Vagina (tissue), 2 donors: ENCODE measurements at regions not wholly inside any gene's neighbourhood (a gene's known extent, or its start where the extent isn't known, plus 50 kb on each side); places are given as distances from the start of the nearest gene placed in this dataset.
"Not testable (repeated sequence)": the region's sequence is repeated elsewhere in the genome, so short reads cannot be mapped to it uniquely, and the experiment has no call there.

Experiments used
- DNase-seq, 2 donors: peaks; one replicate each; pipeline ENCODE4 v3.0.0-alpha.2; 2017; ENCODE audit errors: extremely low spot score in 2 of 2
- H3K27ac ChIP-seq: fragments of 200-600 bp; sonication (generic); one replicate; pipeline ENCODE4 v1.5.1; 2019
- H3K27me3 ChIP-seq: fragments of 200-600 bp; sonication (generic); one replicate; pipeline ENCODE4 v1.5.1; 2019
- H3K36me3 ChIP-seq, 2 donors: fragments of 200-600 bp; sonication (generic); one replicate each; pipeline ENCODE4 v1.5.1; 2017 to 2019
- H3K4me1 ChIP-seq: fragments of 200-600 bp; sonication (generic); one replicate; pipeline ENCODE4 v1.5.1; 2019
- H3K4me3 ChIP-seq, 2 donors: fragments of 200-600 bp; sonication (generic); 1 replicate in 1 of 2; 2 replicates in 1 of 2; pipeline ENCODE4 v1.5.1; 2016 to 2019
- H3K9me3 ChIP-seq: fragments of 200-600 bp; sonication (generic); one replicate; pipeline ENCODE4 v1.5.1; 2019
- POLR2A ChIP-seq, 2 donors: fragments of 450-650 bp; IDR thresholded peaks; one replicate each; pipeline ENCODE4 v1.6.1; 2017; ENCODE audit warnings: antibody characterized with exemption in 2 of 2, mild to moderate bottlenecking in 2 of 2, moderate library complexity in 2 of 2
- POLR2AphosphoS5 ChIP-seq, 2 donors: sonication (generic); formaldehyde crosslinking; IDR thresholded peaks; one replicate each; pipeline ENCODE4 v1.9.0; 2017; ENCODE audit warnings: antibody characterized with exemption in 2 of 2, mild to moderate bottlenecking in 2 of 2, low read depth in 1 of 2; ENCODE audit not compliant: insufficient read depth in 1 of 2
- intact Hi-C: fragments of 100-400 bp; cut with DNase I; formaldehyde crosslinking; loops from one replicate; pipeline ENCODE4 v1.15.1; 2023
- TF ChIP-seq, protein P1 (sequence below), 3 experiments: fragments of 450-650 bp in 2 of 3; fragments of 200-600 bp in 1 of 3; sonication (generic) in 1 of 3; IDR thresholded peaks; one replicate each; pipeline ENCODE4 v1.5.1; 2017 to 2019; ENCODE audit warnings: antibody characterized with exemption in 3 of 3, mild to moderate bottlenecking in 2 of 3, moderate library complexity in 2 of 3

DNA sequence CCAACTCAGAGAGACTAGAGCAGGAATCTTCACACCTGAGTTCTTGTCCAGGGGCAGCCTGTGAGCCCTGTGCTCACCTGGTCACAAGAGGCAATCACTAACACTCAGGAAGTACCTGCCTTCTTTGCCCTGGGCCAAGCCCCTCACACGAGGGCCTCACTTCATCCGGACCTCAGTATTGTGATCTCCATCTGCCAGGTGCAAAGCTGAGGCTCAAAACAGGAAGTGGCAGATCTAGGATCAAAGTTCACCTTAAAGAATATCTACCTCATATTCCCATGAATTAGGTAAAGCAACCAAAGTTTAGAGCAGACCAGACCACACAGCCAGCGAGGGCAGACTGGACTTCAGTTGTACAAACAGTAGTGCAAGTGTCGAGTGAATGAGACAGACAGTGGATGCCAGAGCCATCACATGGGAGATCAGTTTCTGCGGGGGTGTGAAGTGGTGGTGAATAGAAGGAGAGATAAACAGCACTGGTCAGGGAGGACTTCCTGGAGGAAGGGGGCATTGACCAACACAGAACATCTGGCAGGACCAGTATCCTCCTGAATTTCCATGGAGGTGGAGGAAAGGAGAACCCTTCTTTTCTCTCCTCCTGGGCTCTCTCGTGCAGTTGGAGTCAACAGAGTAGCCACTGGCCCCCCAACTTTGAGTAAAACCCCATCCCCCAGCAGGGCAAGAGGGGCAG, 116.6 kb upstream of the ZBTB40 start:
- no peak for TF ChIP-seq POLR2A (IDR thresholded peaks at IDR 0.05)
- TF ChIP-seq, protein P1, sequence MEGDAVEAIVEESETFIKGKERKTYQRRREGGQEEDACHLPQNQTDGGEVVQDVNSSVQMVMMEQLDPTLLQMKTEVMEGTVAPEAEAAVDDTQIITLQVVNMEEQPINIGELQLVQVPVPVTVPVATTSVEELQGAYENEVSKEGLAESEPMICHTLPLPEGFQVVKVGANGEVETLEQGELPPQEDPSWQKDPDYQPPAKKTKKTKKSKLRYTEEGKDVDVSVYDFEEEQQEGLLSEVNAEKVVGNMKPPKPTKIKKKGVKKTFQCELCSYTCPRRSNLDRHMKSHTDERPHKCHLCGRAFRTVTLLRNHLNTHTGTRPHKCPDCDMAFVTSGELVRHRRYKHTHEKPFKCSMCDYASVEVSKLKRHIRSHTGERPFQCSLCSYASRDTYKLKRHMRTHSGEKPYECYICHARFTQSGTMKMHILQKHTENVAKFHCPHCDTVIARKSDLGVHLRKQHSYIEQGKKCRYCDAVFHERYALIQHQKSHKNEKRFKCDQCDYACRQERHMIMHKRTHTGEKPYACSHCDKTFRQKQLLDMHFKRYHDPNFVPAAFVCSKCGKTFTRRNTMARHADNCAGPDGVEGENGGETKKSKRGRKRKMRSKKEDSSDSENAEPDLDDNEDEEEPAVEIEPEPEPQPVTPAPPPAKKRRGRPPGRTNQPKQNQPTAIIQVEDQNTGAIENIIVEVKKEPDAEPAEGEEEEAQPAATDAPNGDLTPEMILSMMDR (IDR thresholded peaks at IDR 0.05) = no peak
- no peak for TF ChIP-seq POLR2AphosphoS5 (IDR thresholded peaks at IDR 0.05; ENCODE audit: insufficient read depth in 1 of 2, low read depth in 1 of 2)
- H3K27me3 ChIP-seq = no peaks in the 10 kb centered on the region
- no peak for DNase-seq
- no peak overlapping the region for H3K27ac ChIP-seq
- no peaks in the 10 kb centered on the region for H3K4me1 ChIP-seq
- no peaks in the 10 kb centered on the region for H3K36me3 ChIP-seq
- no peak overlapping the region for H3K4me3 ChIP-seq
- intact Hi-C loops = no loop called here
- H3K9me3 ChIP-seq = no peaks in the 10 kb centered on the region

DNA sequence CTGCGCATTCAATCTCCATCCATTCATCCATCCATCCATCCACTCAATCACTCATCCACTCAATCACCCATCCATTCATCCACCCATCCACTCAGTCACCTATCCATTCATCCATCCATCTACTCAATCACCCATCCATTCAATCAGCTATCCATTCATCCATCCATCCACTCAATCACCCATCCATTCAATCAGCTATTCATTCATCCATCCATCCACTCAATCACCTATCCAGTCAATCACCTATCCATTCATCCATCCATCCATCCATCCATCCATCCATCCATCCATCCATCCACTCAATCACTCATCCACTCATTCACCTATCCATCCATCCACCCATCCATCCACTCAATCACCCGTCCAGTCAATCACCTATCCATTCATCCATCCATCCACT, 115.4 kb upstream of the ZBTB40 start:
- H3K27ac ChIP-seq, H3K4me3 ChIP-seq, DNase-seq, H3K27me3 ChIP-seq, H3K36me3 ChIP-seq, intact Hi-C loops, H3K4me1 ChIP-seq, H3K9me3 ChIP-seq: not testable (repeated sequence)

DNA sequence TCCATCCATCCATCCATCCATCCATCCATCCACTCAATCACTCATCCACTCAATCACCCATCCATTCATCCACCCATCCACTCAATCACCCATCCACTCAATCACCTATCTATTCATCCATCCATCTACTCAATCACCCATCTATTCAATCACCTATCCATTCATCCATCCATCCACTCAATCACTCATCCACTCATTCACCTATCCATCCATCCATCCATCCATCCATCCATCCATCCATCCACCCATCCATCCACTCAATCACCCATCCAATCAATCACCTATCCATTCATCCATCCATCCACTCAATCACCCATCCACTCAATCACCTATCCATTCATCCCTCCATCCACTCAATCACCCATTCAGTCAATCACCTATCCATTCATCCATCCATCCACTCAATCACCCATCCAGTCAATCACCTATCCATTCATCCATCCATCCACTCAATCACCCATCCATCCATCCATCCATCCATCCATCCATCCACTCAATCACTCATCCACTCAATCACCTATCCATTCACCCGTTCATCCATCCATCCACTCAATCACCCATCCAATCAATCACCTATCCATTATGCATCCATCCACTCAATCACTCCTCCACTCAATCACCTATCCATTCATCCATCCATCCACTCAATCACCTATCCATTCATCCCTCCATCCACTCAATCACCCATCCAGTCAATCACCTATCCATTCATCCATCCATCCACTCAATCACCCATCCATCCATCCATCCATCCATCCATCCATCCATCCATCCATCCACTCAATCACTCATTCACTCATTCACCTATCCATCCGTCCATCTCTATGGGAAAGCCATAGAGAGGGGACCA, 114.7 kb upstream of the ZBTB40 start:
- DNase-seq, H3K4me1 ChIP-seq, H3K36me3 ChIP-seq, H3K9me3 ChIP-seq, H3K27ac ChIP-seq, H3K4me3 ChIP-seq, intact Hi-C loops, H3K27me3 ChIP-seq: not testable (repeated sequence)

DNA sequence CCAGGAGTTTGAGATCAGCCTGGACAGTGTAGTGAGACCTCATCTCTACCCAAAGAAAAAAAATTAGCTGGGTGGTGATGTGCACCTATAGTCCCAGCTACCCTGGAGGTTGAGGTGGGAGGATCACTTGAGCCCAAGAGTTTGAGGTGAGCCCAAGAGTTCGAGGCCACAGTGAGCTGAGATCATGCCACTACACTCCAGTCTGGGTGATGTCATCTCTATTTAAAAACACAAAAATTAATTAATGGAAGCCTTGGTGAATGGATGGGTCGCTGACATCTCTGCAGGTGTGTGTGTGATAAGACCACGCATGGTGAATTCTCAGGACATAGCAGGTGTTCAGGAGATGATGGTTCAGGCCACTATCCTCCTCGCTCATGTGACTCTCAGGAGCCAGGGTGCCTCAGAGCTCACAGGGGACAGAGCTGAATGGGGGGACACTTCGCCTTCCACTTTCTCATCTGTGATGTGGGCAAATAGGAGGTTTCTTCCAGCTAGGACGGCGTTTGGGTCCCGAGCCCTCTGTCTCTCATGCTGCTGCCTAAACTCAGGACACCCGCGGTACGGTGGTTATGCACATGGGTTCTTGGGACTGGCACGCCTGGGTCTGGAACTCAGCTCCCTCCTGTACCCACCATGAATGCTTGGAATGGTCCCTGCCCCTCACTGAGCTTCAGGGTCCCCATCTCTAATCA, 113.4 kb upstream of the ZBTB40 start:
- DNase-seq = no peak
- no peak for TF ChIP-seq POLR2A (IDR thresholded peaks at IDR 0.05)
- TF ChIP-seq, protein P1 (IDR thresholded peaks at IDR 0.05) = no peak
- Histone ChIP-seq H3K27ac (no peak overlapping the region), H3K9me3 (no peaks in the 10 kb centered on the region), H3K36me3 (no peaks in the 10 kb centered on the region), H3K27me3 (no peaks in the 10 kb centered on the region), H3K4me1 (no peaks in the 10 kb centered on the region), H3K4me3 (no peak overlapping the region)
- intact Hi-C loops = no loop called here

DNA sequence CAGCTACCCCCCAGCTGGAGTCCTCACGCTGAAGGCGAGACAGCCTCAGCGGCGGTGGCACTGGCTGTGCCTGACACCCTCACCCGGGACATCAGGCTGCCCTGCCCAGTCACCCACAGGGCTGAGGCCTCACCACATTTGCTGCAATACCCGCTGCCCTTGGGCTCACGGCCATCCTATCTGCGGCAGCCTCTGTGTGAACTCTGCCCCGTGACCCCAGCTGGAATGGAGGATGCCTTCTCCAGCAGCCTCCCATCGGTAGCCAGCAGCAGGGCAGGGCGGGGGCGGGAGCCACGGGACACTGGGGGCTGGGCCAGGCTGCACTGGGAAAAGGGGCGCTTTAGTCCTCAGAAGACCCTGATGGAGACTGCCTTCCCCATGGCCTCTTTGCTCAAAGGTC, 112.4 kb upstream of the ZBTB40 start:
- intact Hi-C loops = no loop called here
- TF ChIP-seq, protein P1 (IDR thresholded peaks at IDR 0.05) = no peak
- TF ChIP-seq POLR2A (IDR thresholded peaks at IDR 0.05) = no peak
- TF ChIP-seq POLR2AphosphoS5 (IDR thresholded peaks at IDR 0.05; ENCODE audit: insufficient read depth in 1 of 2, low read depth in 1 of 2) = no peak
- no peak overlapping the region for H3K4me3 ChIP-seq
- no peaks in the 10 kb centered on the region for H3K4me1 ChIP-seq
- H3K27ac ChIP-seq = no peak overlapping the region
- no peaks in the 10 kb centered on the region for H3K9me3 ChIP-seq
- H3K27me3 ChIP-seq = no peaks in the 10 kb centered on the region
- no peak for DNase-seq
- H3K36me3 ChIP-seq = no peaks in the 10 kb centered on the region

DNA sequence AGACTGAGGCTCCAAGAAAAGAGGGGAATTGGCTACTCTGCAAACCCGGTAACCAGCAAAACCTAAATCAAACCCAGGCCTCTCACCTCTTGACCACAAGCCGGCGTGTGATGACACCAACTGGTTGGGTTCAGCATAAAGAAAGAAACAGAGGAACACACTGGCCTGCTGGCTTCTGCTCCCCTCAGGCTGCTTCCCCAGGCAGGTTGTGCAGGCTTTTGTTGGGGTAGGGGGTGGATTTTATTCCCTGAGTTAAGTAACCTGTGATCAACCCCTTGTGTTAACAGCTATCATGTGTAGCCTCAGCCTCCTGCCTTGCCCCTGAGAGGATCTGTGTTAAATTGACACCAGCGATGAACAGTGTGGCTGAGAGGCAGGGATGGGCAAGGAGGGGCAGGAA, 111.6 kb upstream of the ZBTB40 start:
- H3K4me1 ChIP-seq = no peaks in the 10 kb centered on the region
- H3K36me3 ChIP-seq = no peaks in the 10 kb centered on the region
- H3K27ac ChIP-seq = no peak overlapping the region
- no peak for DNase-seq
- H3K4me3 ChIP-seq = no peak overlapping the region
- no peaks in the 10 kb centered on the region for H3K9me3 ChIP-seq
- no peaks in the 10 kb centered on the region for H3K27me3 ChIP-seq
- intact Hi-C loops = no loop called here
- TF ChIP-seq, protein P1 (IDR thresholded peaks at IDR 0.05) = no peak
- TF ChIP-seq POLR2AphosphoS5 (IDR thresholded peaks at IDR 0.05; ENCODE audit: insufficient read depth in 1 of 2, low read depth in 1 of 2) = no peak
- no peak for TF ChIP-seq POLR2A (IDR thresholded peaks at IDR 0.05)
